HEK293 (cell line): ENCODE measurements at regions not wholly inside any gene's neighbourhood (a gene's known extent, or its start where the extent isn't known, plus 50 kb on each side); places are given as distances from the start of the nearest gene placed in this dataset.

ENCODE experiments used
- CTCF ChIA-PET: fragments of 350-600 bp; formaldehyde crosslinking; extraction: SDS; loops from one replicate; lab custom pipeline; 2021; ENCODE audit warnings: antibody characterized with exemption; lab: Yijun Ruan, JAX
- POLR2A ChIA-PET: fragments of 300-600 bp; formaldehyde crosslinking; extraction: SDS; loops from one replicate; lab custom pipeline; 2020; ENCODE audit warnings: antibody characterized with exemption, inconsistent platforms; lab: Yijun Ruan, JAX
- H3K27ac ChIP-seq: fragments of 200-500 bp; sonication (Bioruptor generic); 2 replicates; pipeline ENCODE4 v1.5.1; 2014; ENCODE audit warnings: low read depth, low read length, control low read depth, inconsistent platforms; ENCODE audit errors: extremely low read depth
- H3K36me3 ChIP-seq, 2 experiments: fragments of 200-500 bp in 1 of 2; sonication (Bioruptor generic) in 1 of 2; 1 replicate in 1 of 2; 2 replicates in 1 of 2; pipeline ENCODE4 v1.5.1; 2014 to 2017; ENCODE audit warnings: inconsistent platforms in 2 of 2, low read length in 2 of 2; ENCODE audit not compliant: control insufficient read depth in 2 of 2, insufficient read depth in 1 of 2
- H3K4me1 ChIP-seq: fragments of 200-500 bp; sonication (Bioruptor generic); 2 replicates; pipeline ENCODE4 v1.5.1; 2014; ENCODE audit warnings: mild to moderate bottlenecking, low read length, inconsistent platforms; ENCODE audit not compliant: control insufficient read depth, insufficient read depth
- H3K4me3 ChIP-seq: 2 replicates; pipeline ENCODE4 v1.5.1; 2011; ENCODE audit warnings: low read depth, mild to moderate bottlenecking, control low read depth, low read length, moderate library complexity
- H3K9me3 ChIP-seq: fragments of 200-500 bp; sonication (Bioruptor generic); 2 replicates; pipeline ENCODE4 v1.5.1; 2014; ENCODE audit warnings: low read depth, low read length, inconsistent platforms; ENCODE audit not compliant: control insufficient read depth, insufficient read depth
- IKZF3 ChIP-seq: fragments of 450-650 bp; IDR thresholded peaks from 2 replicates; pipeline ENCODE4 v1.5.0; 2018; ENCODE audit warnings: missing biosample characterization, mild to moderate bottlenecking, missing genetic modification characterization, moderate library complexity
- PRDM1 ChIP-seq: fragments of 450-650 bp; formaldehyde crosslinking; IDR thresholded peaks from 2 replicates; pipeline ENCODE4; 2016; ENCODE audit warnings: missing biosample characterization, missing genetic modification characterization
- SETDB1 ChIP-seq: IDR thresholded peaks from one replicate; pipeline ENCODE4 v1.6.1; 2017; ENCODE audit warnings: mild to moderate bottlenecking, low read length, moderate library complexity, mixed read lengths; ENCODE audit not compliant: insufficient read length
- SP2 ChIP-seq: fragments of 450-650 bp; formaldehyde crosslinking; IDR thresholded peaks from 2 replicates; pipeline ENCODE4 v1.5.1; 2016; ENCODE audit warnings: missing biosample characterization, missing genetic modification characterization
- SP7 ChIP-seq: fragments of 450-650 bp; formaldehyde crosslinking; IDR thresholded peaks from 2 replicates; pipeline ENCODE4 v1.5.1; 2016; ENCODE audit warnings: missing biosample characterization, missing genetic modification characterization
- TCF7L2 ChIP-seq: IDR thresholded peaks from 2 replicates; pipeline ENCODE4 v1.6.1; 2011; ENCODE audit warnings: low read depth, mild to moderate bottlenecking, inconsistent platforms, low read length, moderate library complexity, borderline replicate concordance
- TSHZ1 ChIP-seq: fragments of 450-650 bp; formaldehyde crosslinking; IDR thresholded peaks from 2 replicates; pipeline ENCODE4 v1.5.1; 2016; ENCODE audit warnings: missing biosample characterization, missing genetic modification characterization, borderline replicate concordance
- ZNF19 ChIP-seq: fragments of 450-650 bp; formaldehyde crosslinking; IDR thresholded peaks from 2 replicates; pipeline ENCODE4; 2016; ENCODE audit warnings: missing biosample characterization, missing genetic modification characterization, low read depth
- ZNF214 ChIP-seq: fragments of 450-650 bp; formaldehyde crosslinking; IDR thresholded peaks from 2 replicates; pipeline ENCODE4 v1.5.1; 2017; ENCODE audit warnings: missing biosample characterization, mild to moderate bottlenecking, missing genetic modification characterization, borderline replicate concordance
- ZNF350 ChIP-seq: fragments of 450-650 bp; formaldehyde crosslinking; IDR thresholded peaks from 2 replicates; pipeline ENCODE4 v1.5.0; 2017; ENCODE audit warnings: missing biosample characterization, mild to moderate bottlenecking, missing genetic modification characterization
- ZNF354C ChIP-seq: fragments of 450-650 bp; formaldehyde crosslinking; IDR thresholded peaks from 2 replicates; pipeline ENCODE4 v1.5.1; 2016; ENCODE audit warnings: missing biosample characterization, missing genetic modification characterization, low read depth, borderline replicate concordance
- ZNF366 ChIP-seq: fragments of 450-650 bp; formaldehyde crosslinking; conservative IDR thresholded peaks from 2 replicates; pipeline ENCODE4 v1.5.1; 2016; ENCODE audit warnings: missing biosample characterization, missing genetic modification characterization
- ZNF549 ChIP-seq: fragments of 450-650 bp; IDR thresholded peaks from 2 replicates; pipeline ENCODE4 v1.5.1; 2018; ENCODE audit warnings: missing biosample characterization, missing genetic modification characterization, mild to moderate bottlenecking, inconsistent platforms, moderate library complexity
- ZNF692 ChIP-seq: fragments of 450-650 bp; formaldehyde crosslinking; IDR thresholded peaks from 2 replicates; pipeline ENCODE4 v1.5.1; 2016; ENCODE audit warnings: missing biosample characterization, missing genetic modification characterization
- ZNF76 ChIP-seq: fragments of 450-650 bp; formaldehyde crosslinking; IDR thresholded peaks from 2 replicates; pipeline ENCODE4; 2016; ENCODE audit warnings: low read depth, missing biosample characterization, missing genetic modification characterization, borderline replicate concordance
- ZNF791 ChIP-seq: fragments of 450-650 bp; formaldehyde crosslinking; IDR thresholded peaks from 2 replicates; pipeline ENCODE4 v1.5.1; 2016; ENCODE audit warnings: missing biosample characterization, missing genetic modification characterization
- ZSCAN5A ChIP-seq: fragments of 450-650 bp; formaldehyde crosslinking; IDR thresholded peaks from 2 replicates; pipeline ENCODE4 v1.5.1; 2016; ENCODE audit warnings: missing biosample characterization, missing genetic modification characterization
- TF ChIP-seq, protein P1 (sequence below): fragments of 450-650 bp; formaldehyde crosslinking; IDR thresholded peaks from 2 replicates; pipeline ENCODE4 v1.5.1; 2017; ENCODE audit warnings: missing biosample characterization, missing genetic modification characterization

DNA sequence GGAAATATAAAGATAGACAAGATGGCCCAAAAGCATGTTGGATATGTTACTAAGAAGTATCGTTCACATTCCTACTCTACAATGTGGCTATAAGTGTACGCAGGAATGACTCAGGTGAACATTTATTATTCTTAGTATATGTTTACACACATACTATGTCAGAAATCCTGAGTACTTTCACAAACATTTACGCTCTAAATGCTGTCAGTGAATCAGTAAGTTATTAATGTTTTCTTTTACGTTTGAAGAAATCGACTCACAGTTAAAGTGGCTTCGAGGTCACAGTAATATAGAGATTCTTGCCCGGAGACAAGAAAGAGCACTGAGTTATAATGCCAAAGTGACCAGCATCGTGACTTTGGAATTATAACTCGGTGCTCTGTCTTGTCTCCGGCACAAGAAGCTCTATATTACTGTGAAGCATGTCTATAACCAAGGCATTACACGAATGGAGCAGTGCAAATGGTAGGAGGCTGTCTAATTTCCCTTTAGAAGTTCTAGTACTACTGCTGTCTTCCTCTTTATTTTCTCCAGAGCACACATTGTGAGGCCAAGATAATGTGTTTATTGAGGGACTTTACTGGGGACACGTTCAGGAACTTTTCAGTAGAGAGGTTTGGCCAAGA is 61.8 kb upstream of the P3H2 start (continued):
- TF ChIP-seq ZNF214 = no peak
- TF ChIP-seq, protein P1, sequence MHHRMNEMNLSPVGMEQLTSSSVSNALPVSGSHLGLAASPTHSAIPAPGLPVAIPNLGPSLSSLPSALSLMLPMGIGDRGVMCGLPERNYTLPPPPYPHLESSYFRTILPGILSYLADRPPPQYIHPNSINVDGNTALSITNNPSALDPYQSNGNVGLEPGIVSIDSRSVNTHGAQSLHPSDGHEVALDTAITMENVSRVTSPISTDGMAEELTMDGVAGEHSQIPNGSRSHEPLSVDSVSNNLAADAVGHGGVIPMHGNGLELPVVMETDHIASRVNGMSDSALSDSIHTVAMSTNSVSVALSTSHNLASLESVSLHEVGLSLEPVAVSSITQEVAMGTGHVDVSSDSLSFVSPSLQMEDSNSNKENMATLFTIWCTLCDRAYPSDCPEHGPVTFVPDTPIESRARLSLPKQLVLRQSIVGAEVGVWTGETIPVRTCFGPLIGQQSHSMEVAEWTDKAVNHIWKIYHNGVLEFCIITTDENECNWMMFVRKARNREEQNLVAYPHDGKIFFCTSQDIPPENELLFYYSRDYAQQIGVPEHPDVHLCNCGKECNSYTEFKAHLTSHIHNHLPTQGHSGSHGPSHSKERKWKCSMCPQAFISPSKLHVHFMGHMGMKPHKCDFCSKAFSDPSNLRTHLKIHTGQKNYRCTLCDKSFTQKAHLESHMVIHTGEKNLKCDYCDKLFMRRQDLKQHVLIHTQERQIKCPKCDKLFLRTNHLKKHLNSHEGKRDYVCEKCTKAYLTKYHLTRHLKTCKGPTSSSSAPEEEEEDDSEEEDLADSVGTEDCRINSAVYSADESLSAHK (tag by site-specific recombination) = no peak
- TF ChIP-seq ZNF350 = no peak
- TF ChIP-seq ZNF549 (tag by site-specific recombination) = no peak
- no peak for TF ChIP-seq ZNF76
- no peak for TF ChIP-seq ZSCAN5A (tag by site-specific recombination)
- TF ChIP-seq ZNF366 = no peak

DNA sequence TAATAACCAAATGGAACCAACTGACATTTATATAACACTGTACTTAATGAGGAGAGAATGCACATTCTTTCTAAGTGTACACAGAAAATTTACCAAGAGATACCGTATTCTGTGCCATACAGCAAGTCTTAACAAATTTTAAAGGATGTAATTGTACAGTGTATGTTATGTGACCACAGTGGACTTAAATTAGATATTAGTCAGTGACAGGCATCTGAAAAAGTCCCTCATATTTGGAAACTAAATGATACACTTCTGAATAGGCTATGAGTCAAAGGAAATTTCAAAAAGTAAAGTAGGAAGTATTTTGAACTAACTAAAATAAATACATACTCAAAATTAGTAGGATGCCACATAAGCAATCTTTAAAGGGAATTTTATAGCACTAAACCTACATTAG is 59.6 kb upstream of the P3H2 start:
- TF ChIP-seq SETDB1 = no peak
- no peak for TF ChIP-seq ZNF791 (tag by site-specific recombination)
- TF ChIP-seq IKZF3 (tag by site-specific recombination) = no peak
- no peak for TF ChIP-seq TSHZ1 (tag by site-specific recombination)
- TF ChIP-seq TCF7L2 = no peak
- no peak for TF ChIP-seq ZNF354C (tag by site-specific recombination)
- TF ChIP-seq SP7 = no peak
- no peak for TF ChIP-seq PRDM1 (tag by site-specific recombination)
- no peak for TF ChIP-seq SP2 (tag by site-specific recombination)
- no peak for TF ChIP-seq ZNF692 (tag by site-specific recombination)
- TF ChIP-seq ZNF19 (tag by site-specific recombination) = no peak
- CTCF ChIA-PET = no interaction called here
- no peak overlapping the region for H3K4me3 ChIP-seq
- H3K4me1 ChIP-seq = peaks cover 10% of the 10 kb centered on the region
- no peaks in the 10 kb centered on the region for H3K9me3 ChIP-seq
- no peak overlapping the region for H3K27ac ChIP-seq
- no peaks in the 10 kb centered on the region for H3K36me3 ChIP-seq
- POLR2A ChIA-PET = no interaction called here
